Anterior cingulate cortex (tissue), 58 donors: ENCODE measurements at regions not wholly inside any gene's neighbourhood (a gene's known extent, or its start where the extent isn't known, plus 50 kb on each side); places are given as distances from the start of the nearest gene placed in this dataset.

Experiments
- DNase-seq, 58 donors: peaks; one replicate each; lab custom pipeline; 2025; lab: John Stamatoyannopoulos, UW

DNA sequence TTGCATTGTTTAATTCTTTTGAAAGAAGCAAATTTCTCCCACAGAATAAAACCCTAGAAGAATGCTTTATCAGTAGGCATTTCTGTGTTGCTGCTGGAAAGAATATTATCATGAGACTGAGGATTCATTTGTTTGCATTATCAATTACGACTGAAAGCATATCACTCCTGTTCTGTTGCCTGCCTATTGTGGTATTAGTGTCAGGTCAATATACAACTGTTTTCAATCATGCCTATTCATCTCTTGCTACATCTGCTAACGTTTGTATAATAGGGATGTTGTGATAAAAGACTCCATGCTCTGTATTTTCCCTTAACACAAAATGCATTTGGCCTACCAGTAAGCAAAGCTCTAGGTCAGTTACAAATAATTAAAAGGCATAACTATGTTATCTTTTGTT lies 221.5 kb downstream of the PTPRC start:
- no peak for DNase-seq

- DNase-seq: no peak
These were observed 222.8 kb downstream of the PTPRC start for GRCh38 chr1:198861636-198862035.

GRCh38 chr1:198864695-198865094 lies 225.9 kb downstream of the PTPRC start:
- no peak for DNase-seq

DNA sequence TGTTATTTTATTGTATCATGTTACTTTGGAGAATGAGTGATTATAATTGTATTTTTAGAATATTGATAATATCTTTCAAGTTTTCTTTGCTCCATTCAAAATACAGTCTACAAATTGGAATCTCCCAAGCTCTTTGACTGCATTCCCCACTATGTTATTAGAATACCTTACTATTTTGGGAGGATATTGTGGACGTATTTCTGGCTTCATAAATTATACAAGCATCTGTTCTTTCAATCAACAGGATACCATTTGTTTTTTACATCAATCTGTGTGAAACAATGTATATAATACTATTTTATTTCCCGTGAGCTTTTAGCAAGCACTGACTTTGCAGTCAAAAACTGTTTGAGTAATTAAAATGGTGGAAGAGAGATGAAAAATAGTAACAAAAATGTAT lies 226.5 kb downstream of the PTPRC start:
- DNase-seq: no peak

- DNase-seq: no peak
These were observed 228.3 kb downstream of the PTPRC start for GRCh38 chr1:198867182-198867581.

- DNase-seq: no peak
These were observed 234.9 kb downstream of the PTPRC start for GRCh38 chr1:198873696-198874230.

DNA sequence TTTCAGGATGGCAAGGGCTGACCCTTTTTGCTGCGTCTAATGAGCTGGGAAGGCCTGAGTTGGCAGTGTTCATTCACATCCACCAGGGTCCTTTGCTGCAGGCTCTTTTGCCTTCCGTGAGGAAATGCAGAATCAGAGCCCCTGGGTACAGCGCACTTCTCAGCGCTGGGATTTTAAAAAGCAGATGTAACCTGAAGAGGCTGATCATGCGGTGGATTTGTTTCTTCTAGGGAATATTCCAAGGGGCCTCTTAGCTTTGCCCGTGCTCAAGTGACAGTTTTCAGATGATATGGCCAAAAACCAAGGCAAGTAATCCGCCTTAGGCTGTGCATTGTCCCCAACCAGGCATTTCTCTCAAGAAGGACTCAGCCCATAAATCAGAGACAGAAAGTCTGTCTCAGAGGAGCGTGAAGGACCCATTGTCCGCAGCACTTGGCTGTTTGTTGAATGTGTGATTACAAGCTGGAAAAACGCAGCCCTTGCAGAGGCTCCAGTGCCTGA lies 237.6 kb downstream of the PTPRC start:
- peak in 27 of 58 donors; percentile 2 to 37 (median 12) for DNase-seq

- no peak for DNase-seq
These were observed 239.7 kb downstream of the PTPRC start for GRCh38 chr1:198878566-198878965.

DNA sequence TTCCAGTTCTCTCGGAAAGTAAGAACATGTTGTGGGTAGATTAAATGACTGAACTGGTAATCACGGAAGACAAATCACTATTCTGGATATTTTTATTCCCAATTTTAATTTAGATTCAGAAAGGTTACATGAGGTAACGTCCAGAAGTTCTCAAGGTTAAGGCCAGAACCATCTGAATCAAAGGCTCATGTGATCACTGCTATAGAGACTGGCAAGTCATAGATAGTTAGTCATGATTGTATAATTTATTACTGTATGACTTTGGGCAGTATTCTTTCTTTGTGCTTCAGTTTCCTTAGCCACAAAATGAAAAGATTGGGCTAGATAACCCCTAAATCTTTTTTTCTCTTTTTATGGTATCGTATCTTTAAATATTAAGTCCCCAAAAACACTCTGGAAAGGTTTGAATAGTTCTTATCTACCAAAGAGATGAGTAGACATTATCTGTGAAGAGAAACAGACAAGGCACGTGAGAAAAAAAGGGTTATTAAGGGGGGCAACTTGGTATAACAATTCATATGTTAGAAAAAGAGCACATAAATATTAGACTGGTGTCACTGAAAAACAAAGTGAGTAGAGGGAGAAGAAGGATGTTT lies 241.0 kb downstream of the PTPRC start:
- DNase-seq: no peak

DNA sequence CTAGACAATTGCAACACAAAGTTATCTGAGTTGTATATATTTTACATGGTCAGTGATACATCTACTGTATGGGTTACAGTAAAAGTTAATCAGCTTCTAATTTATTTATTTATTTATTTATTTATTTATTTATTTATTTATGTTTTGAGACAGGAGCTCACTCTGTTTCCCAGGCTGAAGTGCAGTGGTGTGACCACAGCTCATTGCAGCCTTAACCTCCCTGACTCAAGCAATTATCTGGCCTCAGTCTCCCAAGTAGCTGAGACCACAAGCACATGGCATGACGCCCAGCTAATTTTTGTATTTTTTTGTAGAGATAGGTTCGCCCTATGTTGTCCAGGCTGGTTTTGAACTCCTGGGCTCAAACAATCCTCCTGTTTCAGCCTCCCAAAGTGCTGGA lies 241.6 kb downstream of the PTPRC start:
- DNase-seq: no peak

DNA sequence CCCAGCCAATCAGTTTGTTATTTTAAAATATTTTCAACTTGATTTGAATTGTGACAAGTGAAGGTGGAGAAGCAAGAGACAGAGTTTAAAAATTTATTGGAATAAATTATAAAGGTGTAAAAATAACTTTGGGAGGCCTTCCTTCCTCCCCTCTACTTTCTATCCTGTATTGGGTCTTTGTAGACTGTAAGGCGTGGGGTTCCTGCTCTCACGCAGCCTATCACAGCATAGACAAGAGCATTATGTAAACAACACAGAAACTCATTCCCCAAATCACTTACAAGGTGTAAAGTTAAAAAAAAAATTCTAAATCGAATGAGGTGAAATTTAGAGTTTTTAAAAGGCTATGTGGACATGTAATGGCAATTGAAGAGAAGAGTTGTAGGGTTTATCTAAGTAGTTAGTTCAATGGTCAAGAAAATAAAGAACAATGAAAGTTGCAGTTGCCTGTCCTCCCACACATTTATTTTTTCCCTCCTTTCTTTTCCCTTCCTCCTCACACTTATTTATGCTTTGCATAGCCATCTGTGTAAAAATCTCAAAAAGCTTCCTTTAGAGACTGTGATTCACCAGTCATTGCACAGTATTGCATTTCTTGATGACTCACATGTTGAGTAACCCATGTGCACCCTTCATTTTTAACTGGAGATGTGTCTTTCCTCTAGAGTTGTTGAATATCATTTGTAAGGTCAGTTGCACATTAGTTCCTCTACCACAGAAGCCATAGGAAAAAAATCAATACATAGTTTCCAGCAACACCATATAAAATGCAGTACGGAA lies 242.2 kb downstream of the PTPRC start:
- no peak for DNase-seq

- no peak for DNase-seq
These were observed 244.3 kb downstream of the PTPRC start for GRCh38 chr1:198883184-198883583.

DNA sequence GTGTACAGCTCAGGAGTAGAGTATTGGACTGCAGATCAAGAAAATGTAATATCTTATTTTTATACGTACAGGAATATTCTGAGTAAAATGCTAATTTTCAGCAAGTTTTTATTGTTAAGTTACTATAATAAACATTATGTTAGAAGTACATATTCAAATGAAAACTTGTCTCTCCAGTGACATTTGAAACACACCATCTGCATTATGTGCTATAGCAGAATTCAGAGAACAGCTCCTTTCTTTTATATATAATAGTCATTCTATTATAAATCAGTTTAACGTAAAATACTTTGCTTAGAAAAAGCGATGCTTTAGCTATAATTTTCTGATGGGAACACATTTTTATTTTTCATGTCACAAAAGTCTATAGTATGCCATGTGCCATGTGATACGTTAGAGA lies 249.0 kb downstream of the PTPRC start:
- DNase-seq: no peak

DNA sequence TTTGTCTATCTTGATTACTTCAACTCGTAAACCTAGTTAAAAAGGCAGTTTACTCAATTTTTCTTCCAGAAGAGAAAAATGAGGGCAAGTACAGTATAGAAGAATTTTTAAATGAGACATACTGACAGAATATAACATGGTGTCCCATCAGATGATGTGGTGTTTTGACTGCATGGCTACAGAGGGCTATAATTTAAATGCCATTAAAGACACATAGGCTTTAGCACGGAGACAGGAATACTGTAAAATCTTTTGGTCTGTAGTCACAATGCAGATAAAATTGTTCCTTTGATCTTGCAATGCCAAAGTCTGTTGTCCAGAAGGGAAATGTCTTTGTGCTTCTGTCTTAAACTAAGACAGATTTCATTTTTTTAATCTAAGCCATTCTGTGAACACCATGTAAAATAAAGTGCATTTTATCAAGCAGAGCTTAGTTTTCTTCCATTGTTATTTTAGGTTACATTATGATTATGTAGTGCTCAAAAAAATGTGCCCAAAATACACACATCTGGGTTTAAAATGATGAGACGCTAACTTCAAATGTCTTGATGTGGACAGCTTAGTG lies 249.6 kb downstream of the PTPRC start:
- DNase-seq: no peak

GRCh38 chr1:198889101-198889500 lies 250.3 kb downstream of the PTPRC start:
- no peak for DNase-seq

- no peak for DNase-seq
These were observed 250.9 kb downstream of the PTPRC start for GRCh38 chr1:198889749-198890148.

DNA sequence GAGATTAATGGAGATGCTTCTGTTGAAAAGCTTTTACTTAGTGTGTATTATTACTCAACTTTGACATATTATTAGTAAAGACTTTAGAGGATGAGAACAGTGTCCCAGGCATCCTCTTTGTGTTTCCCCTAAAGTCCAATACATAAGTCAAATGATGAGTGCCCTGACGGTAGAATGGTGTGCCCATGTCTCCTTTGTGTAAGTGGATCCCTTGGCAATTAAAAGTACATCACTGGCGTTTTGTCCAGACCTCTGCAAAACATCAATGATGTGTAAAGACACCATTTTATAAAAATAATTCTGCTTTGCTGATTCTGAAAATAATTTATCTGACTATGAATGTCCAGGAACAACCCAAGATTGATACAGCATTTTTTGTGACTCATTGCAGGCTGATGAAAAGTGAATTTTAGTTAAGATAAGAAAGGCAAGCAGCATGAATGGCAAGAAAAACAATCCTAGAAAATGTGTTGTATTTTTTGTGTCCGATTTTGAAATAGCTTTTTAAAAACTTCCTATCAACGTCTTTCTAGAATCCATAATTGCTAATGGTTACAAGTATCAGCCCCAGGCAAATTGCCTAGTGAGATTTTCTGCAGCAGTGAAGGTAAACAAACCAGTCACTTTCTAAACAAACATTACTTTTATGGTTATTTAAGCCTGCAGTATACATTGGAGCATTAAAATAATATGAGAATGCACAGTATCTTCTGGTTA lies 251.5 kb downstream of the PTPRC start:
- DNase-seq: no peak

- DNase-seq: no peak
These were observed 253.2 kb downstream of the PTPRC start for GRCh38 chr1:198892065-198892464.

DNA sequence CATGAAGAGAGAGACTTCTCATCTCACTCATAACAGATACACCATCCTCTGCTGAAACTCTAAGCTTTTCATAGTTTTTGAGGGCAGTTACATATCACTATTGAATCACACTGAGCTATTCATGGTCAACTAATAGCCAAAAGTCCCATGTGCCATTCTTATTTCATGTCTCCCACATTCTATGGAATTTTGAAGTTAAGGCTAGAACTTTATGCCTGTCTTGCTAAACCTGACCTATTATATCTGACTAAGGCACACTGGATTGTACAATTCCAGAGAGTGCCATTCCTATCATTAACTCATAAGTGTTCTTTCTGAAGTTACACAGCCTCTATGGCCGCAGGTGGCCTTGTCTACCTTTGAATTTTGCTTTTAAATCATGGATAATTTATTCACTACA lies 254.3 kb downstream of the PTPRC start:
- DNase-seq: no peak

DNA sequence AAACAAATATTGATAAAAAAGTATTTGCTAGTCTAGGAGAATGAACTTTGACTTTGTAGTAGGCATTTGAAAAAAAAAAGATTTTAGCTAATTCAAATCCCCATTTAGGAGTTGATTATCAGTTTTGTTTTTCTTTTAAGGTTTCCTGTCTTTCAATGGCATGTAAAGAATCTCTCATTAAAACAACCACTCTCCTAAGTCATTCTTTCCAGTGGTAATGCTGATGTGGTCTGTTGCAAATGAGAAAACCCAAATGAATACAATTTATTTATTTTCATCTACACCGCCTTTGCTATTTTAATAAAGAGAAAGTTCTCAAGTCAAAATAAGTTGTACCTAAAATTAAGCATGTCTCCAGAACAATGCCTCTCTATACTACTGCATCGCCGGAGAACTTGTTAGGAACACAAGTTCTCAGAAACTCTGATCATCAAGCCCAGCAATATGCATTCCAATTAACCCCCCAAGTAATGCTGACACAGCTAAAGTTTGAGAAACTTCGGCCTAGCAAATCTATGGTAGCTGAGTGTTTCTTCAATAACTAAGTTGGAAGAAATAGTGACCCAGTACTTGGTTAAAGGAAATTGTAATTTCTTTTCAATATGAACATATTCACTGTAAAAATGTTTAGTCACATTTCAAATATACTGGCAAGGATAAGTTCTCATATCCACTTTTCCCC lies 255.1 kb downstream of the PTPRC start:
- no peak for DNase-seq
